Activated naive CD8-positive, alpha-beta T cell treated with anti-CD3 and anti-CD28 coated beads, Interleukin-2, amount 10 ng/mL, durations not matched to agents 7 days and 5 days (primary cell): ENCODE measurements at regions not wholly inside any gene's neighbourhood (a gene's known extent, or its start where the extent isn't known, plus 50 kb on each side); places are given as distances from the start of the nearest gene placed in this dataset.

Source experiments
- ATAC-seq: fragments of 150-1000 bp; cut with Tn5 transposase; one replicate; pipeline ENCODE4 v1.10.0; 2021; ENCODE audit warnings: low read depth, moderate library complexity
- POLR2A ChIA-PET: fragments of 350-600 bp; sonication (Branson Sonifier 250); formaldehyde crosslinking; loops from one replicate; lab custom pipeline; 2021; ENCODE audit warnings: antibody characterized with exemption; lab: Charles Lee
- DNase-seq: peaks from one replicate; pipeline ENCODE4 v3.0.0; 2021
- H3K27ac Mint-ChIP-seq: one replicate; pipeline ENCODE4 v1.8.0; 2022; ENCODE audit warnings: mild to moderate bottlenecking, mixed read lengths
- H3K27me3 Mint-ChIP-seq: one replicate; pipeline ENCODE4 v1.8.0; 2022; ENCODE audit warnings: mild to moderate bottlenecking, moderate library complexity, mixed read lengths
- H3K36me3 Mint-ChIP-seq: one replicate; pipeline ENCODE4 v1.8.0; 2021; ENCODE audit warnings: mild to moderate bottlenecking, mixed read lengths
- H3K4me1 Mint-ChIP-seq: one replicate; pipeline ENCODE4 v1.8.0; 2021; ENCODE audit warnings: mixed read lengths
- H3K4me3 Mint-ChIP-seq: one replicate; pipeline ENCODE4 v1.8.0; 2022; ENCODE audit warnings: mild to moderate bottlenecking, moderate library complexity, mixed read lengths
- H3K9me3 Mint-ChIP-seq: one replicate; pipeline ENCODE4 v1.8.0; 2021; ENCODE audit warnings: mixed read lengths

DNA sequence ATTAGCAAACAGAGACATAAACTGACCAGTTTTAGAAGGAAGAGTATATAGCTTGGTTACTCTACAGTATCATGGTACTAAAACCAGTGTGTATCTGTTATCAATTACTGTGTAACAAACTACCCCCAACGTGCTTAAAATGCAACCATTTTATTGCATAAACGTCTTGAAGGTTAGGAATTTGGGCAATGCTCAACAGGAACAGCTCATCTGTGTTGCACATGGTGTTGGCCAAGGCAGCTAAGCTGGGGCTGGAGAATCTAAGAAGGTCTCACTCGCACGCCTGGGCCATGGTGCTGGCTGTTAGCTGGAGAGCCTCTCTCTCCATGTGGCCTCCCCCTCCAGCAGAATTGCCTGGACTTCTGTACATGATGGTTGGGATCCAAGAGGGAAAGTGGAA, 81.2 kb upstream of the THBS1 start:
- DNase-seq = no peak
- ATAC-seq = no peak
- Mint-ChIP-seq H3K4me1 (peaks cover 6% of the 10 kb centered on the region), H3K27me3 (peaks cover 6% of the 10 kb centered on the region), H3K27ac (no peak overlapping the region), H3K36me3 (no peaks in the 10 kb centered on the region), H3K4me3 (no peak overlapping the region), H3K9me3 (no peaks in the 10 kb centered on the region)
- POLR2A ChIA-PET = no interaction called here

DNA sequence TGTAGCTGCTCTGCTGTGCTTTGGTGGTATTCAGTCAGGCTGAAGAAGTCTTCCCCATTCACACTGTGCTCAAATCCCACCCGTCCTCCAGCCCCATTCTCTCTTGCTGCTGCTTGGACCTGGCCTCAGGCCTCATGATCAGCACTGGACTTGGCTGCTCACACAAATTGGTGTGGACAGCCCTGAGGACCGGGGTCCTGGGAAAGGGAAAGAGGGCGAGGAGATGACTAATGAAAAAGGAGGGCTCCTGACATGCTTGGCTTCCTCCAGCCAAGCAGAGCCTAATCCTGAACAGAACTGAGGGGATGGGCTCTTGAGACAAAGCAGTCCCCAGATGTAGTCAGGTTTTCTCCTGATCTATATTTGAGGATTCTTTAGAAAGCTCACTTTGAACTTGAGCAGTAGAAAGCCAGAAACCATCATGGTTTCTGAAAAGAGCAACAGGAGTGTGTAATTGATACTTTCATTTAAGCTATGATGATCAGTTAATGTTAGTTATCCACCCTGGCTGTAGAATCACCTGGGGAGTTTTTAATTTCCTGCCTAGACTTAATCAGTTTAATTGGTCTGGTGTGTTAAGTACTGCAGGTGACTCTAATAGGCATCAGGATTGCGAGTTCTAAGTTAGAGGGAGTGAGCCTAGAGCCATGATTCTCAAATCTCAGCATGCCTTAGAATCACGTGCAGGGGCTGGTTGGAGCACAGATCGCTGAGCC, 79.4 kb upstream of the THBS1 start:
- ATAC-seq = no peak
- H3K27me3 Mint-ChIP-seq = peaks cover 8% of the 10 kb centered on the region
- no peaks in the 10 kb centered on the region for H3K9me3 Mint-ChIP-seq
- no peaks in the 10 kb centered on the region for H3K36me3 Mint-ChIP-seq
- no peak for DNase-seq
- H3K27ac Mint-ChIP-seq = no peak overlapping the region
- peaks cover 6% of the 10 kb centered on the region for H3K4me1 Mint-ChIP-seq
- POLR2A ChIA-PET = interaction anchor here (0.7 kb wide), 1 partner anchor 1079 kb away, joined by 3 read pairs; no protein-coding TSS in a partner anchor
- H3K4me3 Mint-ChIP-seq = no peak overlapping the region

DNA sequence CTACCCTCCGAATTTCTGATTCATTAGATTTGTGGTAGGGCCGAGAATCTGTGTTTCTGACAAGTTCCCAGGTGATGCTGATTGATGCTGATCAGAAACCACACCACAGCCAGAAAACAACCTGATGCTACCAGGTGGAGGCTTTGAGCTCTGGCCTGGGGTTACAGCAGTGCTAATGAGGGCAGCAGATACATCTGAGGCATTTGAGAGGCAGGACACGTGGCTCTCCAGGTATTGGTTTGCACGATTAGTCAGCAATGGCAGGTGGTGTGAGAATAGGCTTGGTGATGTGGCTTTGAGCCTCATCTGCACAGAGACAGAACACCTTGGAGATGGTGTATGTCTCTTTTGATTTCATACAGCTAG, 78.8 kb upstream of the THBS1 start:
- Mint-ChIP-seq H3K4me1 (peaks cover 6% of the 10 kb centered on the region), H3K36me3 (no peaks in the 10 kb centered on the region), H3K27me3 (peaks cover 11% of the 10 kb centered on the region), H3K9me3 (no peaks in the 10 kb centered on the region), H3K4me3 (no peak overlapping the region), H3K27ac (no peak overlapping the region)
- ATAC-seq (no peak), DNase-seq (no peak)
- POLR2A ChIA-PET = no interaction called here

DNA sequence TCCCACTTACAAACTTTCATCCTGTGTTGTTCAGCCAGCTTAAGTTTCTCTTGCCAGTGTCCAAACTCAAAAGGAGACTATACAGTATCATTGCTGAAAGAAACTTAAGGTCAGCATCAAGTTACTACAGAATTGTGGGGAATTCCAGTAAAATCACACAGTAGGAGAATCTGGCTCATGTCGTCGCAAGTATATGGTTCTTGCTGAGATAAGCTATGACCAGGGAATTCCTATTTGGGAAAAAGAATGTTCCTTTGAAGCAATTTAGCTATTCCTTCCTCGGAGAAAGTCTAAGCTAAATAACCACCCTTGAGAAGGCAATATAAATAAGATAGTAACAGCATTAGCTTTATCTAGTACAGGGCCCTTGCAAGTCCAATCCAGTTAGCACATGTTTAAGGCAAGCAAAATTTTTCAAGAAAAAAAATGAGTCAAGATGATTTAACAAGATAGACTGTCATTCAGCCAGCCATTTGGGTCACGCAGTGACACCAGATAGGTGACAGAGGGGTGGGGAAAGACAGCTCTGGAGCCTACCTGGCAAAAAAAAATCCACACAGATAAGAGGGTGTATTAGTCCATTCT, 78.2 kb upstream of the THBS1 start:
- no peaks in the 10 kb centered on the region for H3K9me3 Mint-ChIP-seq
- peaks cover 4% of the 10 kb centered on the region for H3K4me1 Mint-ChIP-seq
- H3K27me3 Mint-ChIP-seq = peaks cover 14% of the 10 kb centered on the region
- DNase-seq = no peak
- no peaks in the 10 kb centered on the region for H3K36me3 Mint-ChIP-seq
- no peak overlapping the region for H3K4me3 Mint-ChIP-seq
- ATAC-seq = no peak
- POLR2A ChIA-PET = no interaction called here
- H3K27ac Mint-ChIP-seq = no peak overlapping the region

DNA sequence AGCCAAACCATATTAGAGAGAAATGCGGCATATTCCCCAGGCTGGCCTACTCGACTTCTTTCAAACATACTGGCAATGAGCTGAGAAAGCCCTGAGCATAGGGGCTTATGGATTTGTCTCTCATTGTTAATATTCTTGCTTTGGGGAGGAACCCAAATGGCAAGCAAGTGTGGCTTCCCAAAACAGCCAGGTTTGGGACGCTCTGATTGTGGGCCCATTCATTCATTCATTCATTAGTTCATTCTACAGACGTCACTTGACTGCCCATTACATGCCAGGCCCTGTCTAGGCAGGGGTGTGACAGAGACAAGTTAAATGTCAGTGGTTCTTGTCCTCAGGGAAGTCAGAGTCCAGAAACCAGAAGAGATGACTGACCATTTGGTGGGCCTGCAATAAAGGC, 77.4 kb upstream of the THBS1 start:
- Mint-ChIP-seq H3K27ac (no peak overlapping the region), H3K9me3 (no peaks in the 10 kb centered on the region), H3K4me1 (no peaks in the 10 kb centered on the region), H3K36me3 (no peaks in the 10 kb centered on the region), H3K27me3 (peaks cover 16% of the 10 kb centered on the region), H3K4me3 (no peak overlapping the region)
- DNase-seq (no peak), ATAC-seq (no peak)
- POLR2A ChIA-PET = no interaction called here

DNA sequence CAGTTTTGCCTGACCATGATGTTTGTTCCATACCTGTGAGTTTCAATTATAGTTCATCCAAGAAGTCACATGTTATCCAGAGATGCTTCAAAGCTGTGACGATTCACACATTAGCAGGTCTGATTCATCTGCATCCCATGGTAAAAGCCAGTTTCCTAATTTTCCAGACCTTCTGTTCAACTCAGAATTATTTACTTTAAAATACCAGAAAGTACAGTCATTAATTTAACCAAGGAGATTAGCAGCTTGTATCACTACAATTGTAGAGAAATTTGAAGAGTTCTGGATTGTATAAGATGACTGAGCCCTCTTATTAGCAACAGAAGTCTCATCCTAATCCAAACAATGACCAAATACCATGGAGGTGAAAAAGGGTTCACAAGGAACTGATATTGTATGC, 76.1 kb upstream of the THBS1 start:
- no peaks in the 10 kb centered on the region for H3K36me3 Mint-ChIP-seq
- no peaks in the 10 kb centered on the region for H3K4me1 Mint-ChIP-seq
- no peak overlapping the region for H3K4me3 Mint-ChIP-seq
- H3K27ac Mint-ChIP-seq = no peak overlapping the region
- DNase-seq (no peak), ATAC-seq (no peak)
- POLR2A ChIA-PET = no interaction called here
- H3K27me3 Mint-ChIP-seq = peaks cover 16% of the 10 kb centered on the region
- no peaks in the 10 kb centered on the region for H3K9me3 Mint-ChIP-seq

DNA sequence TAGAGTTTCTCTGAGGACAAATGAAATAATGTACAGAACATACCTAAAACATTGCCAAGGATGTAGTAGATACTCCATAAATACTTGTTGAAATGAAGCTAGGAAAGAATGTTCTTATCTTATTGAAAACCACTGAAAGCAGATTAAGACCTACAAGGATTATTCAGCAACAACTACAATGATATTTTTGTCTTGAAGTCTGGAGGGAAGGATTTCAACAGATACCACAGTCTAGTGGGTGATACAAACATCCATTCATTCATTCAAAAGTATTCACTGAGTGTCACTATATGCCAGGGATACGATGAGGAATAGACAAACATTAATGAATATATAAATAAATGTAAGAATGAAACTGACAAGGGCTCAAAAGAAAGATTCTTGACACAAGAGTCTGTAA, 74.7 kb upstream of the THBS1 start:
- POLR2A ChIA-PET = no interaction called here
- Mint-ChIP-seq H3K27me3 (peaks cover 16% of the 10 kb centered on the region), H3K27ac (no peak overlapping the region), H3K9me3 (peaks cover 1% of the 10 kb centered on the region), H3K4me1 (no peaks in the 10 kb centered on the region), H3K4me3 (no peak overlapping the region), H3K36me3 (no peaks in the 10 kb centered on the region)
- ATAC-seq (no peak), DNase-seq (no peak)

DNA sequence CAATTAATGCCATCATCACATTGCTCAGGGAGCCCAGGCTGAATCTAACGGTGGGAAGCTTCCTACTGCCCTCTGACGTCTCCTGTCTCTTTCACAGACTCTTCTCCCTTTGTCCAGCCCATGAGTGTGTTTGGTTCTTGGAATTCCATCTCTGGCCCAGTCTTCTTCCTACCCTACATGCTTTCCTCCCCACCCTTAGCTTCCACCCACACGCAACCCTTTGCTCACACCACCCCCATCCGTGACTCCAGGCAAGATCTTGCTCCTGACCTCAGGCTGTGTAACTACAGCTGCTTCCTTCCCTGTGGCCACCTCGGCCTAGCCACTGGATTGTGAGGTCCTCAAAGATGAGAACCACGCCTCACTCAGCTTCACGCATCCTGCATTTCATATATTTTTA, 72.3 kb upstream of the THBS1 start:
- Mint-ChIP-seq H3K36me3 (no peaks in the 10 kb centered on the region), H3K4me1 (no peaks in the 10 kb centered on the region), H3K4me3 (no peak overlapping the region), H3K9me3 (peaks cover 1% of the 10 kb centered on the region), H3K27me3 (peaks cover 15% of the 10 kb centered on the region), H3K27ac (no peak overlapping the region)
- POLR2A ChIA-PET = no interaction called here
- ATAC-seq (no peak), DNase-seq (no peak)

DNA sequence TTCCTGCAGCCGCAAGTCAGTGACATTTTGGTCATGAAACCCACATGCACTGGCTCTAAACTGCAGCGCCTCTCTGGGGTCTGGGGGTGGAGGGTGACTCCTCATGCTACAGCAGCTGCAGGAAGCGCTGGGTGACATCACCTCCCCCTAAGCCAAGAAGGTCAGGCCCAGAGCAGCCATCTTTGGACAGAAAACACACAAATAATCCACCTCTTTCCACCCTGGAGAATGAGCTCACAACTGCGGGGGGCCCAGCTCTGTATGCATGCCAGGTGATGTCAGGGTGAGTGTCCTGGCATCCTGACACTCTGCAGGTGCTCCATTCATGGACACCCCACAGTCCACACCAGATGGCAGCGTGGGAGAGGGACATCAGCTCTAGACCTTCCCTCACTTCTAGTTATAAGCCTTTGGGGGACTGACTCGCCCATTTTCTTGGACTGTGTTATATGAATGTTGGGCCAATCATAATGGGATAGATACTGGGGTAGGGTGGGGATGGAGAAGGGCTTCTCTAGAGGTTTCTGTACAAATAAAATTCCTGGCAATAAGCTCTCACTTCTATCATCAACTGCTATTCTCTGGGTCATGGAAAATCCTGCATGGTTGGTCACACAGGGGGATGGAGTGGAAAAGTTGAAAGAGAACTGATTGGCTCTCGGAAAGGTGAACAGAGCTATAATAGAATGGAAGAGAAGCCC, 70.7 kb upstream of the THBS1 start:
- POLR2A ChIA-PET = no interaction called here

DNA sequence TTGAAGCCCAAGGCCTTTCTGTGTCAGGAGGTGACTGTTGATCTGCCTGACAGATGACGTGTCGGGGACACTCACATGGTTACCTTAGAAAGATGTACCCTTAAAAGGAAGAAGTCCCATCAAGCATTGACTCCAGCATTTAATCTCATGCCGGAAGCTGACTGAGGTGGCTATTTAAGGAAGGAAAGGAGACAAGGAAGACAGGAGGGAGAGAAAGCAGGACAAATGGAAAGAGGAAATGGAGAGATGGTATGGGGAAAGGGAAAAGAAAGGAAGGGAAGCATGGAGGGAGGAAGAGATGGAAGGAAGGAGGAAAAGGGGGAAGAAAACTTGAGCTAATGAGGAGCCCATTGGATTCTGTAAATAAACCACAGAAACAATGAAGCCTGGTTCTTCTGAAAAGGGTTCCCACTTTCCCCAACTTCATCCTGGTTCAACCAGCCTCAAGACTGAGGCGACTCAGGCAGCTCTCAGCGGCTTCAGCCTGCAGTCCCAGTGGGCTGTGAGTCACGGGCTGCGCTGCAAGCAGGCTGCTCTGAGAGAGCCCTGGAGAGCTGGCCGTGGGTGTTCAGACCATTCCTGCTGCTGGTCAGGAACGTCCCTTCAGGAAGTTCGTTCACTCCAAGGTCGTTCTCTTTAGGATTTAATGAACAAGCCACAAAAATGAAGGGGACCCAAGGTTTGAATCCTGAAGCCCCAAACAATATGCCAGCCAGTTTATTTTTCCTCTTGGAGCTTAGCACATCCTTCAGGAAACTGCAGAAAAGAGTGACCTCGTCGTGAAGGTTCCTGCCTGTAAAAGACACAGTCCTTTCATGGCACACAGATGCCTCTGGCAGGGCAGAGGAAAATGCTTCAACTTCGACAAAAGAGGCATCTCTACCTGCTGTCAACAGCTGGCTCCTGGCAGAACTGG, 69.6 kb upstream of the THBS1 start:
- Mint-ChIP-seq H3K27me3 (peaks cover 16% of the 10 kb centered on the region), H3K4me3 (no peak overlapping the region)
- POLR2A ChIA-PET = no interaction called here

More for the DNA sequence above, 70.7 kb upstream of the THBS1 start:
- H3K27me3 Mint-ChIP-seq = peaks cover 15% of the 10 kb centered on the region
- no peaks in the 10 kb centered on the region for H3K36me3 Mint-ChIP-seq
- H3K4me3 Mint-ChIP-seq = no peak overlapping the region
- DNase-seq (no peak), ATAC-seq (no peak)
- H3K9me3 Mint-ChIP-seq = peaks cover 6% of the 10 kb centered on the region
- H3K4me1 Mint-ChIP-seq = no peaks in the 10 kb centered on the region
- H3K27ac Mint-ChIP-seq = no peak overlapping the region

DNA sequence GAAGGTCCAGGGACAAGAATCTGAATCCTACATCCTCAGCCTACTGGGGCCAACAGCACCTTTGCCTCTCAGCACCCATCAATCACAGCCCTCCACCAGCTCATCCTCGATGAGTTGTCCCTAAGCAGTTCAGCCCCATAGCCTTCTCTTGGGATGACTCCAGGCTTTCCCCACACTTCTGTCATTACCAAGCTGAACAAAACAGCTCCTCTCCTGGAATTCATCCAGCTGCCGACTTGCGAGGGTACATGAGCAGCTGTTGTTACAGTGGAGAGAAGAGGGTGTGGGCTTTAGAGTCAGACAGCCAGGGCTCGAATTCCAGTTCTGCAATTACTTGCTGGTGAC, 69.0 kb upstream of the THBS1 start:
- DNase-seq (no peak), ATAC-seq (no peak)
- Mint-ChIP-seq H3K27me3 (peaks cover 12% of the 10 kb centered on the region), H3K9me3 (peaks cover 9% of the 10 kb centered on the region), H3K4me3 (no peak overlapping the region), H3K27ac (no peak overlapping the region), H3K36me3 (no peaks in the 10 kb centered on the region), H3K4me1 (no peaks in the 10 kb centered on the region)
- POLR2A ChIA-PET = no interaction called here

More for the DNA sequence above, 69.6 kb upstream of the THBS1 start:
- Mint-ChIP-seq H3K27ac (no peak overlapping the region), H3K36me3 (no peaks in the 10 kb centered on the region), H3K4me1 (no peaks in the 10 kb centered on the region), H3K9me3 (peaks cover 8% of the 10 kb centered on the region)
- DNase-seq (no peak), ATAC-seq (no peak)

DNA sequence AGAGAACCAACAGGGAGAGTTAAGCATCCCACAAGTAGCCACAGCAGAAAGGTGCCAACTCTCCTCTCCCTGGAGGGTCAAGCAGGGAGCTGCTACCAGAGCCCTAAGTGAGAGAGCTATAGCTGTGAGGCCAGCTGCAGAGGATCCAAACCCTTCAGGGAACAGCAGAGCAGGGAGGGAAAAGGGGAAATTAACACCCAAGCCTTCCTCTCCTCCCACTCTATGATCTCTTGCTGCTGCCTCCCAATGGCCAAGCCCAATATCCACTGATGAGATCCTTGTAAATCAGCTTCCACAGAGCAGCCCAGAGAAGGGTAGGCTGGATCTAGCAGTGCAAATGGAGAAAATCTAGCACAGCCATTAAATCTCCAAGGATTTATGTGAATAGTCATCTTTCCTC, 68.2 kb upstream of the THBS1 start:
- ATAC-seq (no peak), DNase-seq (no peak)
- peaks cover 9% of the 10 kb centered on the region for H3K9me3 Mint-ChIP-seq
- H3K27me3 Mint-ChIP-seq = peaks cover 7% of the 10 kb centered on the region
- no peak overlapping the region for H3K4me3 Mint-ChIP-seq
- no peaks in the 10 kb centered on the region for H3K36me3 Mint-ChIP-seq
- POLR2A ChIA-PET = no interaction called here
- no peak overlapping the region for H3K27ac Mint-ChIP-seq
- no peaks in the 10 kb centered on the region for H3K4me1 Mint-ChIP-seq

DNA sequence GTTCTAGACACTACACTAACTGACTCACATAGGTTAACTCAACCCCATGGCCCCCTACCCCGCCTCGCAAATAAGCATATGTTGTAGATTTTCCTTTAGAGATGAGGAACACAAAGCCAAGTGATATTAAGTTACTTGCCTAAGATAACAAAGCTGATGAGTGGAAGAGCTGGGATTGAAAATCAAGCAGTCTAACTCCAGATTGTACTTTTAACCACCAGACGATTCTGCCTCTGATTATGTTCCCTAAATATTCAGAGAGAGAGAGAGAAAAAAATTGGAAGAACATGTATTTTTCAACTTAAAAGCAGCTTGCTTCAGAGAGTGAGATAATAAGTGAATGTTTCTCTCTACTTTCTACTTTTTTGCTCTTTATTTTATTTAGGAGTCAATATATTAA, 66.9 kb upstream of the THBS1 start:
- POLR2A ChIA-PET = no interaction called here
- Mint-ChIP-seq H3K27ac (no peak overlapping the region), H3K4me3 (no peak overlapping the region), H3K9me3 (peaks cover 9% of the 10 kb centered on the region), H3K27me3 (peaks cover 6% of the 10 kb centered on the region), H3K4me1 (no peaks in the 10 kb centered on the region), H3K36me3 (no peaks in the 10 kb centered on the region)
- ATAC-seq (no peak), DNase-seq (no peak)
